H1 (cell line): ENCODE measurements at regions not wholly inside any gene's neighbourhood (a gene's known extent, or its start where the extent isn't known, plus 50 kb on each side); places are given as distances from the start of the nearest gene placed in this dataset.

Experiments used
- CTCF ChIA-PET: fragments of 300-600 bp; sonication (Branson Sonifier 250); formaldehyde crosslinking; loops from one replicate; lab custom pipeline; 2021; ENCODE audit not compliant: partially characterized antibody; lab: Charles Lee
- POLR2A ChIA-PET: fragments of 300-600 bp; sonication (Branson Sonifier 250); formaldehyde crosslinking; loops from one replicate; lab custom pipeline; 2021; ENCODE audit warnings: inconsistent platforms; ENCODE audit not compliant: partially characterized antibody; lab: Charles Lee
- DNase-seq, 2 experiments: peaks; one replicate each; pipeline versions ENCODE4 v3.0.0 to v3.0.0-alpha.2; 2010 to 2022; ENCODE audit warnings: low spot score in 2 of 2, low read depth in 1 of 2, mixed read lengths in 1 of 2
- FAIRE-seq: peaks from 2 replicates; lab custom pipeline; 2011; peaks lifted over from hg19 to GRCh38; lab: Jason Lieb, UNC
- H2AFZ ChIP-seq: 2 replicates; pipeline ENCODE4 v1.8.1; 2012; ENCODE audit warnings: low read length, inconsistent platforms
- H2AK5ac ChIP-seq: 2 replicates; pipeline ENCODE4 v1.6.1; 2013; ENCODE audit warnings: low read depth, low read length
- H2BK120ac ChIP-seq: replicated peaks from 2 replicates; pipeline ENCODE3; 2013; ENCODE audit warnings: low read depth, low read length, inconsistent platforms
- H2BK12ac ChIP-seq: 2 replicates; pipeline ENCODE4 v1.6.1; 2013; ENCODE audit warnings: low read depth, low read length
- H2BK15ac ChIP-seq: 2 replicates; pipeline ENCODE4 v1.6.1; 2013; ENCODE audit warnings: low read length
- H2BK20ac ChIP-seq: 2 replicates; pipeline ENCODE4 v1.6.1; 2013; ENCODE audit warnings: low read length
- H2BK5ac ChIP-seq: 2 replicates; pipeline ENCODE4 v1.6.1; 2013; ENCODE audit warnings: low read depth, low read length
- H3K14ac ChIP-seq: 2 replicates; pipeline ENCODE4 v1.6.1; 2013; ENCODE audit warnings: inconsistent platforms; ENCODE audit not compliant: insufficient read length
- H3K18ac ChIP-seq: 2 replicates; pipeline ENCODE4 v1.6.1; 2013; ENCODE audit warnings: low read length; ENCODE audit errors: extremely low read depth
- H3K23ac ChIP-seq: 2 replicates; pipeline ENCODE4 v1.6.1; 2013; ENCODE audit warnings: inconsistent platforms; ENCODE audit not compliant: insufficient read length
- H3K23me2 ChIP-seq: 2 replicates; pipeline ENCODE4 v1.6.1; 2013; ENCODE audit warnings: low read depth, low read length
- H3K27ac ChIP-seq: 2 replicates; pipeline ENCODE4 v1.6.1; 2011; ENCODE audit warnings: low read depth, low read length, inconsistent platforms
- H3K27me3 ChIP-seq, 4 experiments: replicated peaks in 1 of 4; 1 replicate in 1 of 4; 2 replicates in 3 of 4; pipeline versions ENCODE4 v1.6.1 to v1.8.1; 2011 to 2013; ENCODE audit warnings: low read length in 3 of 4, mild to moderate bottlenecking in 3 of 4, inconsistent platforms in 2 of 4, mixed read lengths in 2 of 4, moderate library complexity in 1 of 4; ENCODE audit not compliant: control insufficient read depth in 3 of 4, insufficient read depth in 3 of 4; ENCODE audit errors: extremely low read depth in 1 of 4
- H3K36me3 ChIP-seq, 4 experiments: 2 replicates each; pipeline versions ENCODE4 v1.6.1 to v1.8.1; 2011 to 2013; ENCODE audit warnings: mild to moderate bottlenecking in 4 of 4, low read length in 3 of 4, moderate library complexity in 2 of 4, control low read depth in 1 of 4, inconsistent platforms in 1 of 4; ENCODE audit not compliant: insufficient read depth in 4 of 4, control insufficient read depth in 2 of 4
- H3K4ac ChIP-seq: replicated peaks from 2 replicates; pipeline ENCODE3; 2013; ENCODE audit warnings: low read length, low read depth, mixed read lengths, inconsistent platforms; ENCODE audit not compliant: insufficient read length
- H3K4me1 ChIP-seq, 4 experiments: replicated peaks in 1 of 4; 1 replicate in 1 of 4; 2 replicates in 3 of 4; pipeline versions ENCODE4 v1.6.1 to v1.8.1; 2011 to 2013; ENCODE audit warnings: low read length in 3 of 4, inconsistent platforms in 2 of 4, mixed read lengths in 1 of 4; ENCODE audit not compliant: insufficient read depth in 4 of 4, control insufficient read depth in 3 of 4
- H3K4me2 ChIP-seq, 2 experiments: 2 replicates each; pipeline versions ENCODE4 v1.6.1 to v1.8.1; 2011 to 2013; ENCODE audit warnings: low read depth in 2 of 2, low read length in 2 of 2, control low read depth in 1 of 2, inconsistent platforms in 1 of 2, mild to moderate bottlenecking in 1 of 2; ENCODE audit not compliant: insufficient read depth in 1 of 2
- H3K4me3 ChIP-seq, 4 experiments: fragments of 200-600, 300-600 bp in 1 of 4; sonication (generic), shearing (Covaris generic), sonication (Bioruptor Twin) in 1 of 4; 2 replicates each; pipeline versions ENCODE4 v1.5.1 to v1.8.1; 2011 to 2016; ENCODE audit warnings: low read length in 4 of 4, low read depth in 3 of 4, control low read depth in 2 of 4, inconsistent platforms in 2 of 4, mild to moderate bottlenecking in 2 of 4, mixed read lengths in 1 of 4, moderate library complexity in 1 of 4; ENCODE audit not compliant: insufficient read depth in 2 of 4; ENCODE audit errors: extremely low read depth in 1 of 4
- H3K56ac ChIP-seq: replicated peaks from 2 replicates; pipeline ENCODE3; 2013; ENCODE audit warnings: low read depth, mild to moderate bottlenecking, mixed read lengths, low read length, inconsistent platforms; ENCODE audit not compliant: insufficient read length
- H3K79me1 ChIP-seq: 2 replicates; pipeline ENCODE4 v1.6.1; 2013; ENCODE audit warnings: low read depth, low read length, control low read depth
- H3K79me2 ChIP-seq, 2 experiments: 2 replicates each; pipeline versions ENCODE4 v1.6.1 to v1.8.1; 2012 to 2013; ENCODE audit warnings: low read length in 2 of 2, mild to moderate bottlenecking in 2 of 2, inconsistent platforms in 1 of 2; ENCODE audit not compliant: insufficient read depth in 2 of 2, control insufficient read depth in 1 of 2
- H3K9ac ChIP-seq, 4 experiments: replicated peaks in 1 of 4; 1 replicate in 1 of 4; 2 replicates in 3 of 4; pipeline versions ENCODE4 v1.6.1 to v1.8.1; 2011 to 2013; ENCODE audit warnings: low read depth in 3 of 4, low read length in 3 of 4, control low read depth in 2 of 4, mild to moderate bottlenecking in 2 of 4, moderate library complexity in 2 of 4, inconsistent platforms in 1 of 4; ENCODE audit errors: extremely low read depth in 1 of 4
- H3K9me3 ChIP-seq, 2 experiments: 2 replicates each; pipeline versions ENCODE4 v1.6.1 to v1.8.1; 2012 to 2013; ENCODE audit warnings: mild to moderate bottlenecking in 2 of 2, moderate library complexity in 2 of 2, control low read depth in 1 of 2, inconsistent platforms in 1 of 2, low read depth in 1 of 2, low read length in 1 of 2, mixed read lengths in 1 of 2; ENCODE audit not compliant: insufficient read depth in 2 of 2
- H4K20me1 ChIP-seq, 2 experiments: replicated peaks in 1 of 2; 2 replicates each; pipeline versions ENCODE3 to v1.8.1; 2011 to 2013; ENCODE audit warnings: inconsistent platforms in 2 of 2, low read length in 2 of 2, mild to moderate bottlenecking in 1 of 2; ENCODE audit not compliant: insufficient read depth in 2 of 2, control insufficient read depth in 1 of 2
- H4K5ac ChIP-seq: 2 replicates; pipeline ENCODE4 v1.6.1; 2013; ENCODE audit warnings: low read length, low read depth, mixed read lengths, inconsistent platforms; ENCODE audit not compliant: insufficient read length
- H4K8ac ChIP-seq: 2 replicates; pipeline ENCODE4 v1.8.0; 2013; ENCODE audit warnings: mild to moderate bottlenecking, moderate library complexity, low read length, inconsistent platforms; ENCODE audit not compliant: insufficient read depth; ENCODE audit errors: extremely low read depth
- H4K91ac ChIP-seq: replicated peaks from 2 replicates; pipeline ENCODE3; 2013; ENCODE audit warnings: low read length, mixed read lengths, inconsistent platforms; ENCODE audit not compliant: insufficient read length
- BACH1 ChIP-seq: IDR thresholded peaks from 2 replicates; pipeline ENCODE4 v1.6.1; 2012; ENCODE audit warnings: low read length, improper control_type of control experiment
- CHD1 ChIP-seq: IDR thresholded peaks from 2 replicates; pipeline ENCODE4 v1.6.1; 2012; ENCODE audit warnings: low read depth, low read length, improper control_type of control experiment
- EZH2 ChIP-seq: fragments of 200-600 bp; sonication (generic); IDR thresholded peaks from 2 replicates; pipeline ENCODE4 v1.7.1; 2012; ENCODE audit warnings: low read depth, mild to moderate bottlenecking, moderate library complexity, low read length, inconsistent platforms; ENCODE audit not compliant: severe bottlenecking
- JUND ChIP-seq: IDR thresholded peaks from 2 replicates; pipeline ENCODE4 v1.6.1; 2011; ENCODE audit warnings: mild to moderate bottlenecking, improper control_type of control experiment, low read length
- NANOG ChIP-seq: IDR thresholded peaks from 2 replicates; pipeline ENCODE4 v1.6.1; 2011; ENCODE audit warnings: low read length, low read depth, mild to moderate bottlenecking, inconsistent platforms; ENCODE audit not compliant: insufficient read depth, poor library complexity, severe bottlenecking
- POLR2A ChIP-seq, 2 experiments: IDR thresholded peaks; 1 replicate in 1 of 2; 2 replicates in 1 of 2; pipeline ENCODE4 v1.6.1; 2011; ENCODE audit warnings: low read depth in 2 of 2, low read length in 2 of 2, mild to moderate bottlenecking in 2 of 2; ENCODE audit errors: control extremely low read depth in 1 of 2
- POU5F1 ChIP-seq: IDR thresholded peaks from 2 replicates; pipeline ENCODE4 v1.6.1; 2011; ENCODE audit warnings: low read depth, mild to moderate bottlenecking, low read length, moderate library complexity
- RNF2 ChIP-seq: fragments of 200-900, 300-1000 bp; sonication (generic); IDR thresholded peaks from 2 replicates; pipeline ENCODE4 v1.7.1; 2016; ENCODE audit warnings: borderline replicate concordance, low read depth, mild to moderate bottlenecking, antibody characterized with exemption, low read length; ENCODE audit not compliant: poor library complexity, severe bottlenecking; ENCODE audit errors: missing control alignments
- SIRT6 ChIP-seq: IDR thresholded peaks from one replicate; pipeline ENCODE4 v1.7.1; 2012; ENCODE audit warnings: low read length, inconsistent platforms
- TBP ChIP-seq: IDR thresholded peaks from 2 replicates; pipeline ENCODE4 v1.6.1; 2011; ENCODE audit warnings: low read depth, low read length, improper control_type of control experiment
- YY1 ChIP-seq: IDR thresholded peaks from 2 replicates; pipeline ENCODE4 v1.6.1; 2011; ENCODE audit warnings: low read depth, mild to moderate bottlenecking, low read length
- WGBS, 2 experiments: shearing (Covaris generic) in 1 of 2; methylation state at CpG; one replicate each; pipeline versions ENCODE4 v1.1.6 to v1.1.7; 2013 to 2015; ENCODE audit warnings: low lambda C conversion rate in 2 of 2, mixed read lengths in 2 of 2, inconsistent platforms in 1 of 2, low coverage in 1 of 2, missing lambda C conversion rate in 1 of 2; ENCODE audit not compliant: insufficient replicate concordance in 2 of 2, insufficient coverage in 1 of 2, insufficient read length in 1 of 2; ENCODE audit errors: extremely low coverage in 1 of 2, missing lambda C conversion rate in 1 of 2; 5-methylcytosine and 5-hydroxymethylcytosine counted together
- TF ChIP-seq, protein P1 (sequence below): IDR thresholded peaks from 2 replicates; pipeline ENCODE4 v1.6.1; 2012; ENCODE audit warnings: inconsistent platforms
- TF ChIP-seq, protein P2 (sequence below): IDR thresholded peaks from 2 replicates; pipeline ENCODE4 v1.6.1; 2011; ENCODE audit warnings: low read length, improper control_type of control experiment

DNA sequence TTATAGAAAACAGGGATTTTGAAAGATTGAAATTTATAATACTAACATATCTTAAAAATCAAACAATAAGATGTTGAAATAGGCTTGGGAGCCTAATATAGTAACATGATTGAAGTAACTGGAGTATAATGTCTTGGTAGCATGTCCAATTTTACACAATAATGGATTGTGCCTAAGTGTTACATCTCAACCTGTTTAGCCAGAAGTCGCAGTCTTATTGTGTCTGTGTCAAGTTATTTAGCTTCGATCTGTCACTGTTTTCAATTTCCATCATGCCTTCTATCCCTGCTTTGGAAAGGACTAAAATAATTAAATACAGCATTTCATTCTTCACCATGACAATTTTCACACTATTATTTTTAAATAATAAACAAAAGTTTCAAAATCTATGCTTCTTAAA, 1352.2 kb downstream of the SI start:
- Histone ChIP-seq H2BK20ac (no peak overlapping the region), H3K27ac (no peak overlapping the region), H3K56ac (no peak overlapping the region), H4K5ac (no peak overlapping the region), H3K23ac (no peak overlapping the region), H3K23me2 (no peaks in the 10 kb centered on the region), H2BK5ac (no peak overlapping the region), H3K18ac (no peak overlapping the region), H3K27me3 (no peaks in the 10 kb centered on the region), H4K91ac (no peak overlapping the region), H3K79me1 (no peaks in the 10 kb centered on the region), H4K8ac (no peak overlapping the region), H3K14ac (no peak overlapping the region), H3K79me2 (no peaks in the 10 kb centered on the region), H3K9me3 (peaks cover 11 to 12% of the 10 kb centered on the region in 2 experiments), H3K4me1 (0 out of 7 replicates have a peak, but pooled peaks cover 0 to 3% (median 0%) of the 10 kb centered on the region in 4 experiments), H2BK15ac (no peak overlapping the region), H2BK12ac (no peak overlapping the region), H2AFZ (no peak overlapping the region), H4K20me1 (no peaks in the 10 kb centered on the region), H3K36me3 (peaks cover 0 to 4% (median 0%) of the 10 kb centered on the region in 4 experiments; a peak in 1 of 8 replicates), H3K4me3 (no peak overlapping the region), H2BK120ac (no peak overlapping the region), H3K4ac (no peak overlapping the region), H2AK5ac (no peak overlapping the region), H3K9ac (no peak overlapping the region), H3K4me2 (no peak overlapping the region)
- POLR2A ChIA-PET = no interaction called here
- 97% methylated on average over 2 of the region's 2 CpGs; no CpG with 5 or more reads in 1 of the 2 experiments for WGBS, 2 experiments
- TF ChIP-seq NANOG (no peak), CHD1 (no peak), TBP (no peak), POLR2A (IDR thresholded peaks at IDR 0.05; ENCODE audit: control extremely low read depth in 1 of 2, low read depth in 2 of 2, low read length in 2 of 2) (no peak), JUND (no peak), SIRT6 (no peak), POU5F1 (no peak), YY1 (no peak), EZH2 (no peak), RNF2 (no peak), BACH1 (no peak)
- TF ChIP-seq, protein P1, sequence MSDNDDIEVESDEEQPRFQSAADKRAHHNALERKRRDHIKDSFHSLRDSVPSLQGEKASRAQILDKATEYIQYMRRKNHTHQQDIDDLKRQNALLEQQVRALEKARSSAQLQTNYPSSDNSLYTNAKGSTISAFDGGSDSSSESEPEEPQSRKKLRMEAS = no peak
- TF ChIP-seq, protein P2, sequence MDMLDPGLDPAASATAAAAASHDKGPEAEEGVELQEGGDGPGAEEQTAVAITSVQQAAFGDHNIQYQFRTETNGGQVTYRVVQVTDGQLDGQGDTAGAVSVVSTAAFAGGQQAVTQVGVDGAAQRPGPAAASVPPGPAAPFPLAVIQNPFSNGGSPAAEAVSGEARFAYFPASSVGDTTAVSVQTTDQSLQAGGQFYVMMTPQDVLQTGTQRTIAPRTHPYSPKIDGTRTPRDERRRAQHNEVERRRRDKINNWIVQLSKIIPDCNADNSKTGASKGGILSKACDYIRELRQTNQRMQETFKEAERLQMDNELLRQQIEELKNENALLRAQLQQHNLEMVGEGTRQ = no peak
- FAIRE-seq (no peak), DNase-seq (no peak)
- CTCF ChIA-PET = interaction anchor here (0.8 kb wide), 1 partner anchor 62 kb away, joined by 3 read pairs; no protein-coding TSS in a partner anchor
